SK-N-SH (cell line): ENCODE measurements at regions not wholly inside any gene's neighbourhood (a gene's known extent, or its start where the extent isn't known, plus 50 kb on each side); places are given as distances from the start of the nearest gene placed in this dataset.

ENCODE experiments used
- CTCF ChIA-PET: fragments of 300-600, 350-600 bp; formaldehyde crosslinking; extraction: SDS; loops from one replicate; lab custom pipeline; 2021; lab: Yijun Ruan, JAX
- POLR2A ChIA-PET: fragments of 350-600 bp; sonication (Branson Sonifier 250); formaldehyde crosslinking; extraction: SDS; loops from one replicate; lab custom pipeline; 2020; ENCODE audit warnings: antibody characterized with exemption, inconsistent platforms; lab: Yijun Ruan, JAX
- DNase-seq: peaks from one replicate; pipeline ENCODE4 v3.0.0; 2012
- H2AFZ ChIP-seq: fragments of 200-600 bp; sonication (generic); 2 replicates; pipeline ENCODE4 v1.8.1; 2016; ENCODE audit warnings: antibody characterized with exemption, mild to moderate bottlenecking, low read depth
- H3F3A ChIP-seq: fragments of 200-600 bp; sonication (generic); replicated peaks from 2 replicates; pipeline ENCODE3; 2016; ENCODE audit warnings: antibody characterized with exemption, mild to moderate bottlenecking; ENCODE audit not compliant: insufficient read depth
- H3K27ac ChIP-seq, 2 experiments: fragments of 200-500 bp in 1 of 2; fragments of 200-600 bp in 1 of 2; sonication (Bioruptor generic) in 1 of 2; sonication (generic), shearing (Covaris generic) in 1 of 2; 2 replicates each; pipeline versions ENCODE4 v1.5.1 to v1.6.1; 2014 to 2016; ENCODE audit warnings: low read depth in 2 of 2, inconsistent platforms in 1 of 2, low read length in 1 of 2, mild to moderate bottlenecking in 1 of 2, mixed read lengths in 1 of 2
- H3K27me3 ChIP-seq: fragments of 200-600 bp; sonication (generic), shearing (Covaris generic); 2 replicates; pipeline ENCODE4 v1.6.1; 2016; ENCODE audit warnings: mixed run types; ENCODE audit not compliant: insufficient read depth
- H3K36me3 ChIP-seq, 2 experiments: fragments of 200-500 bp in 1 of 2; fragments of 200-600 bp in 1 of 2; sonication (Bioruptor generic) in 1 of 2; sonication (generic) in 1 of 2; replicated peaks in 1 of 2; 2 replicates each; pipeline versions ENCODE3 to v1.5.1; 2014 to 2016; ENCODE audit warnings: low read length in 1 of 2, mild to moderate bottlenecking in 1 of 2; ENCODE audit not compliant: insufficient read depth in 2 of 2, control insufficient read depth in 1 of 2
- H3K4me1 ChIP-seq, 2 experiments: fragments of 200-500 bp in 1 of 2; fragments of 200-600 bp in 1 of 2; sonication (Bioruptor generic) in 1 of 2; sonication (generic), shearing (Covaris generic) in 1 of 2; 2 replicates each; pipeline versions ENCODE4 v1.5.1 to v1.6.1; 2014 to 2016; ENCODE audit warnings: low read depth in 1 of 2, low read length in 1 of 2, mixed run types in 1 of 2; ENCODE audit not compliant: insufficient read depth in 2 of 2, control insufficient read depth in 1 of 2
- H3K4me2 ChIP-seq: fragments of 200-600 bp; sonication (generic), shearing (Covaris generic); 2 replicates; pipeline ENCODE4 v1.6.1; 2017; ENCODE audit warnings: mixed run types
- H3K4me3 ChIP-seq, 2 experiments: fragments of 200-500 bp in 1 of 2; fragments of 200-600 bp in 1 of 2; sonication (Bioruptor generic) in 1 of 2; sonication (generic), shearing (Covaris generic) in 1 of 2; 2 replicates each; pipeline versions ENCODE4 v1.5.1 to v1.8.1; 2014 to 2016; ENCODE audit warnings: low read depth in 2 of 2, inconsistent platforms in 1 of 2, low read length in 1 of 2, mild to moderate bottlenecking in 1 of 2, mixed read lengths in 1 of 2, moderate library complexity in 1 of 2
- H3K79me2 ChIP-seq: fragments of 200-600 bp; sonication (generic); 2 replicates; pipeline ENCODE4 v1.8.1; 2017; ENCODE audit warnings: mild to moderate bottlenecking; ENCODE audit not compliant: insufficient read depth
- H3K9ac ChIP-seq: fragments of 200-600 bp; sonication (generic); 2 replicates; pipeline ENCODE4 v1.6.1; 2017; ENCODE audit warnings: mixed run types
- H3K9me2 ChIP-seq: fragments of 200-600 bp; sonication (generic); 2 replicates; pipeline ENCODE4 v1.6.1; 2017; ENCODE audit warnings: mixed run types
- H3K9me3 ChIP-seq: fragments of 200-600 bp; sonication (generic); 2 replicates; pipeline ENCODE4 v1.6.1; 2017; ENCODE audit warnings: mixed run types, mild to moderate bottlenecking, moderate library complexity
- H4K20me1 ChIP-seq: fragments of 200-600 bp; sonication (generic); 2 replicates; pipeline ENCODE4 v1.6.1; 2017; ENCODE audit warnings: mild to moderate bottlenecking, mixed run types; ENCODE audit not compliant: insufficient read depth
- CTCF ChIP-seq: fragments of 200-600 bp; sonication (generic); IDR thresholded peaks from 2 replicates; pipeline ENCODE4 v1.6.1; 2017; ENCODE audit warnings: antibody characterized with exemption, mild to moderate bottlenecking, moderate library complexity
- FOSL2 ChIP-seq: IDR thresholded peaks from 2 replicates; pipeline ENCODE4 v1.4.0; 2012; ENCODE audit warnings: low read depth, mild to moderate bottlenecking, moderate library complexity, borderline replicate concordance
- FOXJ3 ChIP-seq: sonication (generic); formaldehyde crosslinking; IDR thresholded peaks from 2 replicates; pipeline ENCODE4 v1.5.1; 2020; ENCODE audit warnings: mild to moderate bottlenecking, missing genetic modification reagents
- FOXM1 ChIP-seq: IDR thresholded peaks from 2 replicates; pipeline ENCODE4 v1.4.0; 2012; ENCODE audit warnings: low read depth, mild to moderate bottlenecking
- GABPA ChIP-seq: IDR thresholded peaks from 2 replicates; pipeline ENCODE4 v1.4.0; 2012; ENCODE audit warnings: low read depth, mild to moderate bottlenecking
- GATA2 ChIP-seq: sonication (generic); formaldehyde crosslinking; IDR thresholded peaks from 2 replicates; pipeline ENCODE4 v1.5.0; 2020; ENCODE audit warnings: mild to moderate bottlenecking, missing genetic modification reagents
- IRF3 ChIP-seq: fragments of 150-350 bp; IDR thresholded peaks from 2 replicates; pipeline ENCODE4 v1.6.1; 2016; ENCODE audit warnings: mild to moderate bottlenecking, low read depth, low read length
- JUND ChIP-seq: IDR thresholded peaks from 2 replicates; pipeline ENCODE4 v1.4.0; 2012
- MAX ChIP-seq: IDR thresholded peaks from 2 replicates; pipeline ENCODE4 v1.4.0; 2012; ENCODE audit warnings: low read depth
- MEF2A ChIP-seq: IDR thresholded peaks from 2 replicates; pipeline ENCODE4 v1.4.0; 2012; ENCODE audit warnings: low read depth, borderline replicate concordance
- MXI1 ChIP-seq: IDR thresholded peaks from 2 replicates; pipeline ENCODE4 v1.6.1; 2012; ENCODE audit warnings: mild to moderate bottlenecking, low read depth, low read length, improper control_type of control experiment
- NRF1 ChIP-seq: IDR thresholded peaks from 2 replicates; pipeline ENCODE4 v1.6.1; 2012; ENCODE audit warnings: low read depth, mild to moderate bottlenecking, low read length
- RCOR1 ChIP-seq: fragments of 150-350 bp; IDR thresholded peaks from 2 replicates; pipeline ENCODE4 v1.6.1; 2017; ENCODE audit warnings: antibody characterized with exemption, low read length
- RXRA ChIP-seq: IDR thresholded peaks from 2 replicates; pipeline ENCODE4 v1.4.0; 2012; ENCODE audit warnings: low read depth, mild to moderate bottlenecking, borderline replicate concordance
- TAF1 ChIP-seq: IDR thresholded peaks from 2 replicates; pipeline ENCODE4 v1.6.1; 2012; ENCODE audit warnings: low read depth, mild to moderate bottlenecking, low read length, moderate library complexity, borderline replicate concordance
- YY1 ChIP-seq: IDR thresholded peaks from 2 replicates; pipeline ENCODE4 v1.4.0; 2012; ENCODE audit warnings: low read depth, mild to moderate bottlenecking
- WGBS: methylation state at CpG from one replicate; pipeline ENCODE4 v1.1.6; 2017; ENCODE audit warnings: low lambda C conversion rate; 5-methylcytosine and 5-hydroxymethylcytosine counted together

- Histone ChIP-seq H3K27me3 (no peaks in the 10 kb centered on the region), H3K4me3 (no peak overlapping the region), H2AFZ (no peak overlapping the region), H3K79me2 (no peaks in the 10 kb centered on the region), H3K27ac (no peak overlapping the region), H3K36me3 (no peaks in the 10 kb centered on the region), H3K9me2 (no peaks in the 10 kb centered on the region), H3F3A (no peaks in the 10 kb centered on the region), H4K20me1 (no peaks in the 10 kb centered on the region), H3K4me2 (no peak overlapping the region), H3K9me3 (no peaks in the 10 kb centered on the region), H3K9ac (no peak overlapping the region), H3K4me1 (no peaks in the 10 kb centered on the region)
- no peak for TF ChIP-seq TAF1
- TF ChIP-seq FOXJ3, result no peak
- TF ChIP-seq NRF1, result no peak
- no peak for TF ChIP-seq GATA2 (CRISPR knock-in tag)
- no peak for TF ChIP-seq YY1
- no peak for TF ChIP-seq MAX
- TF ChIP-seq GABPA, result no peak
- no peak for TF ChIP-seq MXI1
- TF ChIP-seq CTCF, result no peak
- TF ChIP-seq MEF2A, result no peak
- TF ChIP-seq IRF3, result no peak
- 35% methylated on average over 3 of the region's 3 CpGs for WGBS
- CTCF ChIA-PET, result no interaction called here
- POLR2A ChIA-PET, result no interaction called here
- DNase-seq, result no peak
Measured at GRCh38 chr20:24360531-24360930, 108.9 kb upstream of the SYNDIG1 start.

GRCh38 chr20:24359321-24360027, 110.0 kb upstream of the SYNDIG1 start:
- CTCF ChIA-PET, result no interaction called here

More at GRCh38 chr20:24359321-24360027, 110.0 kb upstream of the SYNDIG1 start:
- POLR2A ChIA-PET, result no interaction called here
- DNase-seq, result no peak
- TF ChIP-seq JUND (no peak), RXRA (no peak), FOSL2 (no peak), RCOR1 (no peak), FOXM1 (no peak)
- H3K9me3 ChIP-seq, result no peaks in the 10 kb centered on the region
- no peak overlapping the region for H3K4me3 ChIP-seq
- H3K27me3 ChIP-seq, result no peaks in the 10 kb centered on the region
- no peak overlapping the region for H2AFZ ChIP-seq
- no peak overlapping the region for H3K4me2 ChIP-seq
- H3K4me1 ChIP-seq, result no peaks in the 10 kb centered on the region
- H3K9ac ChIP-seq, result no peak overlapping the region
- H3K27ac ChIP-seq, result no peak overlapping the region
- H3K36me3 ChIP-seq, result no peaks in the 10 kb centered on the region
- 30% methylated on average over 7 of the region's 8 CpGs for WGBS
- no peaks in the 10 kb centered on the region for H3K9me2 ChIP-seq
- H3K79me2 ChIP-seq, result no peaks in the 10 kb centered on the region
- no peaks in the 10 kb centered on the region for H4K20me1 ChIP-seq
- no peaks in the 10 kb centered on the region for H3F3A ChIP-seq
